Duodenal mucosa (tissue), 2 donors: ENCODE measurements at regions not wholly inside any gene's neighbourhood (a gene's known extent, or its start where the extent isn't known, plus 50 kb on each side); places are given as distances from the start of the nearest gene placed in this dataset.

Experiments used
- H3K27ac ChIP-seq: one replicate; pipeline ENCODE4 v1.7.0; 2013; ENCODE audit warnings: low read depth, low read length
- H3K27me3 ChIP-seq, 2 donors: one replicate each; pipeline ENCODE4 v1.7.0; 2013; ENCODE audit warnings: low read length in 2 of 2, control low read depth in 1 of 2; ENCODE audit not compliant: insufficient read depth in 2 of 2, control insufficient read depth in 1 of 2
- H3K36me3 ChIP-seq, 2 donors: one replicate each; pipeline ENCODE4 v1.7.0; 2013; ENCODE audit warnings: low read length in 2 of 2, control low read depth in 1 of 2; ENCODE audit not compliant: insufficient read depth in 2 of 2, control insufficient read depth in 1 of 2
- H3K4me1 ChIP-seq, 2 donors: one replicate each; pipeline ENCODE4 v1.7.0; 2013; ENCODE audit warnings: low read length in 2 of 2, control low read depth in 1 of 2; ENCODE audit not compliant: insufficient read depth in 2 of 2, control insufficient read depth in 1 of 2
- H3K4me3 ChIP-seq, 2 donors: one replicate each; pipeline ENCODE4 v1.7.0; 2013; ENCODE audit warnings: low read length in 2 of 2, low read depth in 1 of 2
- H3K9ac ChIP-seq, 2 donors: one replicate each; pipeline ENCODE4 v1.7.0; 2013; ENCODE audit warnings: low read length in 2 of 2, low read depth in 1 of 2
- H3K9me3 ChIP-seq, 2 donors: one replicate each; pipeline ENCODE4 v1.7.0; 2013; ENCODE audit warnings: low read length in 2 of 2, control low read depth in 1 of 2; ENCODE audit not compliant: control insufficient read depth in 1 of 2

DNA sequence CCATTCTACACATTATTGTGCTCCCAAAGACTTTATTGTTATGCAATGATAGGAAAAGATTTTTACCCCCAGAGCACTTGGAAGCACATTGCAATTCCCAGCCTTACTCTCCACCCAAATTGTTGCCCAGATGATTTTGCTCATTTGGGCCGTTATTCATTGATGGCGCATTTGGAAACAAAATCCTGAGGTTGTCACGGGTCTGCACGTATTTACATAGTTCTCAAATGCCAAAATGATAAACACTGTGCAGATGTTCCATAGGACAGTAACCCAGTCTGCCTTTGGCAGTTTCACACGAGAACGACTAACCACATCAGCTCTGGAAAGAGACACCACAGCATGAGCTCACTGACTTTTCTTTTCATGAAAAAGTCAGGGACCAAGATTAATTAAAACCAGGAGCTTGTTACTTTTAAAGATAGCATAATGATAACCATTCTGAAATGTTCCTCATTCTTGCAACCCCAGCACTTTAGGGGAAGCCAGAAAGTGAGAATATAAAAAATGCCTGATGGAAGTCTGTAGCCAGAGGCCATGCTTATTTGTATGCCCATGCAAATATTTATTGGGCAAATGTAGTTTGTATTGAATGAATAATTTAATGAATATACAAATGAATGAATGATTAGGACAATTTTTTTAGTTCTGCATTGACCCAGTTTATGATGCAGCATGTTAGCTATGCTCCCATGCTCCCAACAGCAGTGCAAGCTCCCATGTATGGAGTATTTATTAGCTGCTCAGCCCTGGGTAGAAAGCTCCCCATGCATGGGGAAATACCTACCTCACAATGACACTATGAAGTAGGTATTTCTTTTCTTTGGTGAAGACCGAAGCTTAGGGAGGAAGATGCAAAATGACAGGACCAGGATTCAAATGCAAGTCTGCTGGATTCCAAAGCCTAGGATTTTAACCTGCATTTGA lies 84.6 kb downstream of the MAIP1 start:
- Histone ChIP-seq H3K27me3 (no peaks in the 10 kb centered on the region), H3K4me3 (no peak overlapping the region), H3K36me3 (no peaks in the 10 kb centered on the region), H3K4me1 (no peaks in the 10 kb centered on the region), H3K9me3 (peaks cover 0 to 2% of the 10 kb centered on the region in 2 donors), H3K9ac (no peak overlapping the region), H3K27ac (no peak overlapping the region)

- H3K4me3 ChIP-seq, result no peak overlapping the region
- H3K36me3 ChIP-seq, result no peaks in the 10 kb centered on the region
- no peak overlapping the region for H3K9ac ChIP-seq
- no peaks in the 10 kb centered on the region for H3K4me1 ChIP-seq
- H3K9me3 ChIP-seq, result peaks cover 4 to 11% of the 10 kb centered on the region in 2 donors
- H3K27me3 ChIP-seq, result no peaks in the 10 kb centered on the region
- no peak overlapping the region for H3K27ac ChIP-seq
Measured at GRCh38 chr2:200040831-200041230, 85.4 kb downstream of the MAIP1 start.

GRCh38 chr2:200041639-200042038 lies 86.3 kb downstream of the MAIP1 start:
- Histone ChIP-seq H3K27ac (no peak overlapping the region), H3K4me3 (no peak overlapping the region), H3K9me3 (peaks cover 4 to 11% of the 10 kb centered on the region in 2 donors), H3K9ac (no peak overlapping the region), H3K36me3 (no peaks in the 10 kb centered on the region), H3K27me3 (no peaks in the 10 kb centered on the region), H3K4me1 (no peaks in the 10 kb centered on the region)

GRCh38 chr2:200042102-200042735 lies 86.8 kb downstream of the MAIP1 start:
- H3K4me3 ChIP-seq, result no peak overlapping the region
- peaks cover 4 to 11% of the 10 kb centered on the region in 2 donors for H3K9me3 ChIP-seq
- no peak overlapping the region for H3K9ac ChIP-seq
- H3K4me1 ChIP-seq, result no peaks in the 10 kb centered on the region
- H3K36me3 ChIP-seq, result no peaks in the 10 kb centered on the region
- H3K27ac ChIP-seq, result no peak overlapping the region
- no peaks in the 10 kb centered on the region for H3K27me3 ChIP-seq

DNA sequence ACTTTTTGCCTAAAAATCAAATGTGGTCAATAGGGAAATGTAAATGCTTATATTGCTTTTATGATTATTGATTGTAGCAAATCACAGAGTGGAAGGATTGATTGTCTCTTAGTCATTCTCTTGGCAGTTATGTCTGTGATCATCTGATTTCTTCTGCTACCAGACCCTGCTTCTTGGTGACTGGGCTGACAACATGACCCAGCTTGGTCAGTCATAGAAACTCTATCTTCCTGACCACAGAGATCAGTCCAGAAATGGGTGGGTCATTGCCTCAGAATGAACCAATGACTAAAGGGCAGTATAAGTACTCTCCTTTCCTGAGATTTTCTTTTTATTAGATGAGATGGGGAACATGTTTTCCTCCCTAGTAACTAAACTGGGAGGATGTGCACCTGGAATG lies 87.6 kb downstream of the MAIP1 start:
- H3K4me1 ChIP-seq, result no peaks in the 10 kb centered on the region
- H3K27ac ChIP-seq, result no peak overlapping the region
- H3K9me3 ChIP-seq, result peaks cover 4 to 11% of the 10 kb centered on the region in 2 donors
- H3K4me3 ChIP-seq, result no peak overlapping the region
- no peaks in the 10 kb centered on the region for H3K27me3 ChIP-seq
- no peaks in the 10 kb centered on the region for H3K36me3 ChIP-seq
- no peak overlapping the region for H3K9ac ChIP-seq

DNA sequence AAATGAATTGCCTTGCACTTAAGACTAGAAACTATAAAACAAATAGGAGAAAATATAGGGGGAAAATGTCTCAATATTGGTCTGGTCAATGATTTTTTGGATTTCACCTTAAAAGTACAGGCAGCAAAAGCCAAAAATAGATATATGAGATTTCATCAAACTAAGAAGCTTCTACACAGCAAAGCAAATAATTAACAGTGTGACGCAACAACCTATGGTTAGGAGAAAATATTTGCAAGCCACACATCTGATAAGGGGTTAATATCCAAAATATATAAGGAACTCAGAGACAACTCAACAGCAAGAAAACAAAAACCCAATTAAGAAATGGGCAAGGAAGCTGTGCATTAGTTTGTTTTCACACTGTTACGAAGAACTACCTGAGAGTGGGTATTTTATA lies 89.1 kb downstream of the MAIP1 start:
- no peak overlapping the region for H3K4me3 ChIP-seq
- peaks cover 4 to 11% of the 10 kb centered on the region in 2 donors for H3K9me3 ChIP-seq
- H3K4me1 ChIP-seq, result no peaks in the 10 kb centered on the region
- H3K36me3 ChIP-seq, result no peaks in the 10 kb centered on the region
- H3K27me3 ChIP-seq, result no peaks in the 10 kb centered on the region
- no peak overlapping the region for H3K27ac ChIP-seq
- H3K9ac ChIP-seq, result no peak overlapping the region

GRCh38 chr2:200048421-200048820 lies 93.0 kb downstream of the MAIP1 start:
- no peak overlapping the region for H3K27ac ChIP-seq
- H3K9ac ChIP-seq, result no peak overlapping the region
- no peaks in the 10 kb centered on the region for H3K27me3 ChIP-seq
- H3K4me1 ChIP-seq, result peaks cover 0 to 12% of the 10 kb centered on the region in 2 donors
- H3K9me3 ChIP-seq, result peaks cover 4 to 11% of the 10 kb centered on the region in 2 donors
- H3K36me3 ChIP-seq, result no peaks in the 10 kb centered on the region
- no peak overlapping the region for H3K4me3 ChIP-seq

DNA sequence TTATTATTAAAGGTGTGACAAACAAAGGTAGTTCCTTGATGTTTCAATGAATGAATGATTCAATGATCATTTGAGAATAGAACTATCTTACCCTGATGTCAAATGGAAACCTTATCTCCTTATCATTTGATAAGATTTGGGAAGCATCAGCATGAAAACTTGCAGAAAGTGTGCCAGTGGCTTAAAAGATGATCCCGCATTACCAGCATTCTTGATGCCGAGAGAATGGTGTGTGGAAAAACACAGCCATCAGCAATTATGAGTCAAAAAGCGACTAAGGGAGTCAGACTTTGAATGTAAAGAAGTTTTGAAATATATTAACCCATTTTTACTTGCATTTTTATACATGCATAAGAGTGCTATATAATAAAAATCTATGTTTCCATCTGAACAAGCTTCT lies 93.7 kb downstream of the MAIP1 start:
- H3K9me3 ChIP-seq, result peaks cover 4 to 11% of the 10 kb centered on the region in 2 donors
- no peak overlapping the region for H3K27ac ChIP-seq
- no peak overlapping the region for H3K9ac ChIP-seq
- no peak overlapping the region for H3K4me3 ChIP-seq
- peaks cover 0 to 12% of the 10 kb centered on the region in 2 donors for H3K4me1 ChIP-seq
- H3K36me3 ChIP-seq, result no peaks in the 10 kb centered on the region
- no peaks in the 10 kb centered on the region for H3K27me3 ChIP-seq

DNA sequence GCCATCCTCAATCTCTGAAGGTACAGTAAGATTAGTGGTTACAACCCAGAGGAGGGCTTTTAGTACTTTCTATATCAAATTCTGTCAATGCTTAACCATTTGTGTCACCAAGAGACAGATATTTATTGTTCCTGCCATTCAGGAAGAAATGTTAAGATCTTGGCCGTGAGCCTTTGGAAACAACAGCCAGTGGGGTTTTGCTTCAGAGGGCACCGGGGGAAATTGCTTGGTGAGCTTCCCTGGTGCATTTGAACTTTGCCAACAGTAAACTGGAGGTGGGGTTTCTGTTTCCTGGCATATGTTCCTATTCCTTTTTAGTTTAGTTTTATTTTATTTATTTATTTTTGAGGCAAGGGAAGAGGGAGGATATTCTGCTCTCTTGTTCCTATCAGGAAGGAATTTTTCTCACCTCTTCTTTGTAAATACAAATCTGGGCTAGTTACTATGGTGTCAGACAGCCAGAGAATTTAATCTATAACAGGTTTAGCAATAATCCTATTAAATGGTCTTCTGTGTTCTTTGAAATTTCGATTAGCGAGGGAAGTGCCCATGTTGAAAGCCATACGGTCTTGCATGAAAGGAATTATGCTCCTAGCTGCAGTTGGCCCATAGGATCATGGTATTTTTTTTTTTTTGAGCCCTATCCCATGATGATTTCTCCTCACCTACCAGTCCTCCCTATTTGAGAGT lies 95.7 kb downstream of the MAIP1 start:
- Histone ChIP-seq H3K27ac (no peak overlapping the region), H3K27me3 (no peaks in the 10 kb centered on the region), H3K9ac (no peak overlapping the region), H3K4me3 (no peak overlapping the region), H3K9me3 (no peaks in the 10 kb centered on the region), H3K4me1 (peaks cover 0 to 12% of the 10 kb centered on the region in 2 donors), H3K36me3 (no peaks in the 10 kb centered on the region)

- H3K9ac ChIP-seq, result no peak overlapping the region
- peaks cover 0 to 12% of the 10 kb centered on the region in 2 donors for H3K4me1 ChIP-seq
Measured at GRCh38 chr2:200051611-200051945, 96.2 kb downstream of the MAIP1 start.

More at GRCh38 chr2:200051611-200051945, 96.2 kb downstream of the MAIP1 start:
- Histone ChIP-seq H3K27ac (no peak overlapping the region), H3K27me3 (no peaks in the 10 kb centered on the region), H3K4me3 (no peak overlapping the region), H3K36me3 (no peaks in the 10 kb centered on the region), H3K9me3 (no peaks in the 10 kb centered on the region)
